ENCODE measurements at regions not wholly inside any gene's neighbourhood (a gene's known extent, or its start where the extent isn't known, plus 50 kb on each side); places are given as distances from the start of the nearest gene placed in this dataset.

GRCh38 chr10:130720235-130720634, 584.0 kb downstream of the GLRX3 start:
- TF ChIP-seq ELF4 (IDR thresholded peaks at IDR 0.05) (no peak), NFRKB (IDR thresholded peaks at IDR 0.05) (no peak), ZNF384 (IDR thresholded peaks at IDR 0.05) (no peak), CTBP1 (IDR thresholded peaks at IDR 0.05; ENCODE audit: borderline replicate concordance) (no peak), TARDBP (IDR thresholded peaks at IDR 0.05) (no peak), FOXM1 (IDR thresholded peaks at IDR 0.05; ENCODE audit: borderline replicate concordance) (no peak), FOXK2 (IDR thresholded peaks at IDR 0.05) (no peak), FOXA1 (IDR thresholded peaks at IDR 0.05) (no peak), ARNT (IDR thresholded peaks at IDR 0.05) (no peak), SP1 (IDR thresholded peaks at IDR 0.05) (no peak), PKNOX1 (IDR thresholded peaks at IDR 0.05) (no peak)

Data from HEK293T (cell line).